Neural progenitor cell (in vitro differentiated cells): ENCODE measurements at regions not wholly inside any gene's neighbourhood (a gene's known extent, or its start where the extent isn't known, plus 50 kb on each side); places are given as distances from the start of the nearest gene placed in this dataset.

Experiments
- EZH2 ChIP-seq: fragments of 200-600 bp; sonication (generic); IDR thresholded peaks from 2 replicates; pipeline ENCODE4 v1.6.1; 2017; ENCODE audit warnings: antibody characterized with exemption, mild to moderate bottlenecking, moderate library complexity
- EZH2phosphoT487 ChIP-seq: fragments of 200-600 bp; sonication (generic); IDR thresholded peaks from 2 replicates; pipeline ENCODE4 v1.6.1; 2017; ENCODE audit warnings: antibody characterized with exemption
- TF ChIP-seq, protein P1 (sequence below): fragments of 200-600 bp; sonication (generic); IDR thresholded peaks from 2 replicates; pipeline ENCODE4 v1.5.1; 2017; ENCODE audit warnings: antibody characterized with exemption, mild to moderate bottlenecking

DNA sequence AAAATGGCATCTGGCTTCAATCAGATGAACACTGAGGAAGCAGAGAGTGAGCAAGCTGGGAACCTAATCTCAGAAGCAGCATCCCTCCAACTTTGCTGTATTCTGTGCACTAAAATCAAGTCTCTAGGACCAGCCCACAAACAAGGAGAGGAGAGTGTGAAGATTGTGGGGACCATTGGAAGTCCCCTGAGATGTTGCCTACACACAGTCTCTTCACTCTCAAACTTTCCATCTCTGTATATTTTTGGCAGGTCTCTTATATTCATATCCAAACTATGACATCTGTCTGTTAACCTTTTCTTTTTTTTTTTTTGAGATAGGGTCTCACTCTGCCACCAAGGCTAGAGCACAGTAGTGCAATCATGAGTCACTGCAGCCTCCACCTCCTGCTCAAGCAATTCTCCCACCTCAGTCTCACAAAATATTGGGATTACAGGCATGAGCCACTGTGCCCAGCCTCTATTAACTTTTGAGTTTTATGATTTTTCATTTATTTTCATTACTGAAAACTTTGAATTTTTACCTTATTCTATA, 1096.4 kb downstream of the TBC1D22A start:
- TF ChIP-seq, protein P1, sequence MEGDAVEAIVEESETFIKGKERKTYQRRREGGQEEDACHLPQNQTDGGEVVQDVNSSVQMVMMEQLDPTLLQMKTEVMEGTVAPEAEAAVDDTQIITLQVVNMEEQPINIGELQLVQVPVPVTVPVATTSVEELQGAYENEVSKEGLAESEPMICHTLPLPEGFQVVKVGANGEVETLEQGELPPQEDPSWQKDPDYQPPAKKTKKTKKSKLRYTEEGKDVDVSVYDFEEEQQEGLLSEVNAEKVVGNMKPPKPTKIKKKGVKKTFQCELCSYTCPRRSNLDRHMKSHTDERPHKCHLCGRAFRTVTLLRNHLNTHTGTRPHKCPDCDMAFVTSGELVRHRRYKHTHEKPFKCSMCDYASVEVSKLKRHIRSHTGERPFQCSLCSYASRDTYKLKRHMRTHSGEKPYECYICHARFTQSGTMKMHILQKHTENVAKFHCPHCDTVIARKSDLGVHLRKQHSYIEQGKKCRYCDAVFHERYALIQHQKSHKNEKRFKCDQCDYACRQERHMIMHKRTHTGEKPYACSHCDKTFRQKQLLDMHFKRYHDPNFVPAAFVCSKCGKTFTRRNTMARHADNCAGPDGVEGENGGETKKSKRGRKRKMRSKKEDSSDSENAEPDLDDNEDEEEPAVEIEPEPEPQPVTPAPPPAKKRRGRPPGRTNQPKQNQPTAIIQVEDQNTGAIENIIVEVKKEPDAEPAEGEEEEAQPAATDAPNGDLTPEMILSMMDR = no peak
- TF ChIP-seq EZH2phosphoT487 = no peak
- no peak for TF ChIP-seq EZH2
